Chondrocyte (in vitro differentiated cells): ENCODE measurements at regions not wholly inside any gene's neighbourhood (a gene's known extent, or its start where the extent isn't known, plus 50 kb on each side); places are given as distances from the start of the nearest gene placed in this dataset.

Experiments used
- DNase-seq: peaks from one replicate; pipeline ENCODE4 v3.0.0; 2021; ENCODE audit warnings: mixed read lengths, low spot score
- H3K27ac Mint-ChIP-seq: one replicate; pipeline ENCODE4 v1.8.0; 2021; ENCODE audit warnings: mild to moderate bottlenecking, moderate library complexity, mixed read lengths; ENCODE audit not compliant: unreplicated experiment
- H3K27me3 Mint-ChIP-seq: 2 replicates; pipeline ENCODE4 v1.8.0; 2021; ENCODE audit warnings: low read depth, mixed read lengths
- H3K36me3 Mint-ChIP-seq: 2 replicates; pipeline ENCODE4 v1.8.0; 2021; ENCODE audit warnings: low read depth, mixed read lengths
- H3K4me1 Mint-ChIP-seq: 2 replicates; pipeline ENCODE4 v1.8.0; 2021; ENCODE audit warnings: low read depth, mild to moderate bottlenecking, mixed read lengths
- H3K4me3 Mint-ChIP-seq: one replicate; pipeline ENCODE4 v1.8.0; 2021; ENCODE audit warnings: mild to moderate bottlenecking, moderate library complexity, mixed read lengths; ENCODE audit not compliant: unreplicated experiment
- H3K9me3 Mint-ChIP-seq: 2 replicates; pipeline ENCODE4 v1.8.0; 2021; ENCODE audit warnings: low read depth, mixed read lengths
- CTCF ChIP-seq: fragments of 200-600 bp; sonication (generic); IDR thresholded peaks from 2 replicates; pipeline ENCODE4 v1.5.0; 2021; ENCODE audit warnings: antibody characterized with exemption, mild to moderate bottlenecking, moderate library complexity

DNA sequence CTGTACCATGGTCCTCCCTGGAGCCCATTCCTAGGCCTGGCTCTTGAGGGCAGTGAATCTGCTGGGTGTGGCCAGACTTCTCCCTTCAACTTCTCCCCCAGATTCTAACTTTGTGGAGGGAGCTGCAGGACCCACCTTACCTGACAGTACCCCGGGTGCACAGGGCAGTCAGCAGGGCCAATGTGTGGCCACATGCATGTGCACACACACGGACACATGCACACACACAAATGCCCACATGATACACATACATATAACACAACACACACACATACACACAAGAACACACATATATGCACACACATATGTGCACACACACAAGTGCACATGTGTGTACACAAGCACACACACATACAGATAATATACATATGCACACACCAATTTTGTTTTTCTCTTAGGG lies 300.0 kb upstream of the HS6ST1 start:
- Mint-ChIP-seq H3K27me3 (no peaks in the 10 kb centered on the region), H3K4me1 (peaks cover 12% of the 10 kb centered on the region), H3K27ac (no peak overlapping the region), H3K9me3 (no peaks in the 10 kb centered on the region), H3K4me3 (no peak overlapping the region), H3K36me3 (no peaks in the 10 kb centered on the region)
- no peak for TF ChIP-seq CTCF
- DNase-seq = peak; percentile 39

DNA sequence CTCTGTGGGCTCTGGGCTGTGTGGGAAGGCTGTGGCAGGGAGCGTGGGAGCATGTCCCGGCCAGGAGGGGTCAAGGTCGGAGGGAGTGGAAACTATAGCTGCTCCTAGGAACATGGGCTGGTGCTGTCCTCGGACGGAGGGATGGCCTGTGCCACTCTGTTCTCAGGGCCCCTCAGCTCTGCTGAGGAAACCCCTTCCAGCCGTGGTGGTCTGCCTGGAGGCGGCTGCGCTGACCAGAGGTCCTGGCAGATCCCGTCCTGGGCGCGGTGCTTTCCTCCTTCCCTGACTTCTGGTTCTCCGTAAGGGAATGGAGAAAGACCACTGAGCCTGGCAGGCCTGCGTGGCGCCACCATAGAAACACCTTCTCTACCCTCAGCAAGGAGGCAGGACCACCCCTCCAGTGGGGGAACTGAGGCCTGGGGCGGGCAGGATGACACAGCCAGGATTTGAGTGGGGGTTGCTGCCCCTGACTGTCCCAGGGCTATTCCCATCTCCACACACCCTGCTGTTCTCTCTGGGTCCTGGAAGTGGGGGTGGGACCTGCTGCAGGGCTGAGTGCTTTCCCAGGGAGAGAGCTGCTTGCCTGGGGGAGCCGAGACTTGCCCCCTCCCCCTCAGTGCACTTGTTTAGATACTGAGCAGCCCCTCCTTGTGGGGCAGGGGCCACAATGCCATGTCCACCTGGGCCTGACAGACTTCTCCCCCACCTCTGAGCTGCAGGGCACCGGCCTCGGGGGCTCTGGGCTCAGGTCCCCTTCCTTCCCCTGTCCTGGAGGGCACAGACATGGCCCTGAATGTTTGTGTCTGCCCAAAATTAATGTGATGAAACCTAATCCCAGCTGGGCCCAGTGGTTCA lies 301.0 kb upstream of the HS6ST1 start:
- Mint-ChIP-seq H3K9me3 (no peaks in the 10 kb centered on the region), H3K27me3 (no peaks in the 10 kb centered on the region), H3K36me3 (no peaks in the 10 kb centered on the region), H3K4me3 (no peak overlapping the region), H3K4me1 (peaks cover 23% of the 10 kb centered on the region), H3K27ac (no peak overlapping the region)
- DNase-seq = peak; percentile 67
- no peak for TF ChIP-seq CTCF

DNA sequence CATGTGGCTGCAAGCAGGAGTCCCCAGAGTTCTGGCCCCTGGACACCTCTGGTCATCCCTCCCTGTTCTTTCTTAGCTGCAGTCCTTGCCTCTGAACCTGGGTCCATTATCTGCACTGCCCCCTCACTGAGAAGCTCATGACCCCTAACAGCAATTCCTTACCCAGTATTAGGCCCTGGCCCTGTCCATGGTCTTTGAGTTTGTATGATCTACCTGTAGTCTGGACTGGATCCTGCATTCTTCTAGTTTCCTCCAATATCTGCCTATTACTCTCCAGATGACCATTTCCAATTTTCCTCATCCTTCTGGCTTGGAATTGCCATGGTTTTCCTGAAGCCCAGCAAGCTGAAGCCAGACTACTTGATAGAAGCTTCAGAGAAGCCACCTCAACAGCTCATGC lies 302.4 kb upstream of the HS6ST1 start:
- Mint-ChIP-seq H3K27me3 (no peaks in the 10 kb centered on the region), H3K4me1 (peaks cover 26% of the 10 kb centered on the region), H3K36me3 (no peaks in the 10 kb centered on the region), H3K4me3 (no peak overlapping the region), H3K9me3 (no peaks in the 10 kb centered on the region), H3K27ac (no peak overlapping the region)
- DNase-seq = no peak
- TF ChIP-seq CTCF = no peak

DNA sequence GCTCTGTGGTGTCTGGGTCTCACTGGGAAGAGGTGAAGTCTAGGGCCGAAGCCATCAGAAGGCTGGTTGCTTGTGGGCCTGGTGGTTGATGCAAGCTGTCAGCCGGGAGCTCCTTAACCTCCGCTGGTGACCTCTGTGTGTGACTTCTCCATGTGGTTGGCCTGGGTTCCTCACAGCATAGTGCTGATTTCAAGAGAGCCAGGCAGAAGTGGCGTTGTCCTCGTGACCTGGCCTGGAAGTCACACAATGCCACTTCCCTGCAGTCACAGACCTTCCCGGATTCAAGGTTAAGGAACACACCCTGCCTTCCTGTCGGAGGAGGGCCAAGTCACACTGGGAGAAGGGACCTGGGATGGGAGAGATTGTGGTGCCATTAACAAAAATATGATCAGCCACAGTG lies 303.7 kb upstream of the HS6ST1 start:
- H3K36me3 Mint-ChIP-seq = no peaks in the 10 kb centered on the region
- H3K27ac Mint-ChIP-seq = no peak overlapping the region
- TF ChIP-seq CTCF = no peak
- H3K4me1 Mint-ChIP-seq = peaks cover 26% of the 10 kb centered on the region
- no peaks in the 10 kb centered on the region for H3K9me3 Mint-ChIP-seq
- peak; percentile 49 for DNase-seq
- no peak overlapping the region for H3K4me3 Mint-ChIP-seq
- H3K27me3 Mint-ChIP-seq = no peaks in the 10 kb centered on the region

DNA sequence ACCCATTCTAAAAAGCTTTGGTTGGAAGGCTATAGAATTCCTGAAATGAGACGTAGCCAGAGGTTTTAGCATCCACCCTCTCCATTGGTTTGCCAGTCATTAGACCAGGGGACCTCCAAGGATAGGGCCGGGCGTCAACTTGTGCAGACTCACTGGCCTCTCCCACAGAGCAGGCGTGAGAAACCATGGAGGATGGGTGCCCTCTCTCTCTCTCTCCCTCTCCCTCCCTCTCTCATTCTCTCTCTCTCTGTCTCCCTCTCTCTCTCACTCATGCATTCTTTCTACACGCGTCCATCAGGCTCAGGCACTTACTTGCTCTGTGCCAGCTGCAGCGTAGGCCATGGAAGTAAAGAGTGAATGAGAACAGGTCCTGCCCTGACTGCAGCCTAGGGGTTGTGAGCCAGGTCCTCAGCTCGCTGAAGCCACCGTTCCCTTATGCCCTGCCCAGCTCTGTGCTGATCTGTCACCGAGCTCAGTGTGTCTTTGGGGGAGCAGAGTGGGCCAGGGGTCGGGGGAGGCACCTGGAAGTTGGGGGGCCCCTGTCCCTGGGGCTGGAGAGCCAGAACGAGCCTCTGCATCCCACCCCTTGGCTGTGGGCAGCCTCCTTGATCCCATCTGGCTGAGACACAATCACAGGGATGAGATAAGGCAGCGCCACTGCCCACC lies 304.4 kb upstream of the HS6ST1 start:
- Mint-ChIP-seq H3K36me3 (no peaks in the 10 kb centered on the region), H3K4me1 (peaks cover 26% of the 10 kb centered on the region), H3K27me3 (no peaks in the 10 kb centered on the region), H3K27ac (peak overlapping the region; percentile 60), H3K9me3 (no peaks in the 10 kb centered on the region), H3K4me3 (no peak overlapping the region)
- no peak for TF ChIP-seq CTCF
- DNase-seq = peak; percentile 51
